Kidney tubule cell (primary cell): ENCODE measurements at regions not wholly inside any gene's neighbourhood (a gene's known extent, or its start where the extent isn't known, plus 50 kb on each side); places are given as distances from the start of the nearest gene placed in this dataset.

ENCODE experiments used
- DNase-seq: peaks from one replicate; pipeline ENCODE4 v3.0.0-alpha.2; 2018; ENCODE audit warnings: low spot score

GRCh38 chrX:69083801-69084200 lies 81.5 kb downstream of the PJA1 start:
- DNase-seq, result no peak

GRCh38 chrX:69083361-69083760 lies 81.9 kb downstream of the PJA1 start:
- DNase-seq, result peak; percentile 13

GRCh38 chrX:69082753-69083150 lies 82.5 kb downstream of the PJA1 start:
- DNase-seq, result no peak

GRCh38 chrX:69082055-69082752 lies 83.0 kb downstream of the PJA1 start:
- DNase-seq, result no peak

GRCh38 chrX:69080855-69081465 lies 84.3 kb downstream of the PJA1 start:
- DNase-seq, result no peak

- DNase-seq, result peak; percentile 15
Measured at GRCh38 chrX:69079268-69079667, 86.0 kb downstream of the PJA1 start.

- no peak for DNase-seq
Measured at GRCh38 chrX:69077895-69078455, 87.3 kb downstream of the PJA1 start.

- no peak for DNase-seq
Measured at GRCh38 chrX:69076088-69076487, 89.2 kb downstream of the PJA1 start.

GRCh38 chrX:69074726-69075125 lies 90.5 kb downstream of the PJA1 start:
- DNase-seq, result no peak

- no peak for DNase-seq
Measured at GRCh38 chrX:69073721-69074120, 91.5 kb downstream of the PJA1 start.

GRCh38 chrX:69073241-69073640 lies 92.0 kb downstream of the PJA1 start:
- DNase-seq, result no peak

GRCh38 chrX:69072486-69073006 lies 92.7 kb downstream of the PJA1 start:
- DNase-seq, result no peak

GRCh38 chrX:69070949-69071650 lies 94.2 kb downstream of the PJA1 start:
- no peak for DNase-seq

GRCh38 chrX:69069876-69070275 lies 95.4 kb downstream of the PJA1 start:
- no peak for DNase-seq

- no peak for DNase-seq
Measured at GRCh38 chrX:69069086-69069445, 96.2 kb downstream of the PJA1 start.

- no peak for DNase-seq
Measured at GRCh38 chrX:69068301-69069085, 96.8 kb downstream of the PJA1 start.

- DNase-seq, result no peak
Measured at GRCh38 chrX:69067841-69068240, 97.4 kb downstream of the PJA1 start.

- DNase-seq, result no peak
Measured at GRCh38 chrX:69066966-69067525, 98.2 kb downstream of the PJA1 start.

GRCh38 chrX:69066021-69066757 lies 99.1 kb downstream of the PJA1 start:
- DNase-seq, result no peak

- DNase-seq, result peak; percentile 72
Measured at GRCh38 chrX:69065451-69065850, 99.8 kb downstream of the PJA1 start.

- no peak for DNase-seq
Measured at GRCh38 chrX:69063486-69063885, 101.8 kb downstream of the PJA1 start.
